ENCODE measurements at regions not wholly inside any gene's neighbourhood (a gene's known extent, or its start where the extent isn't known, plus 50 kb on each side); places are given as distances from the start of the nearest gene placed in this dataset.

DNA sequence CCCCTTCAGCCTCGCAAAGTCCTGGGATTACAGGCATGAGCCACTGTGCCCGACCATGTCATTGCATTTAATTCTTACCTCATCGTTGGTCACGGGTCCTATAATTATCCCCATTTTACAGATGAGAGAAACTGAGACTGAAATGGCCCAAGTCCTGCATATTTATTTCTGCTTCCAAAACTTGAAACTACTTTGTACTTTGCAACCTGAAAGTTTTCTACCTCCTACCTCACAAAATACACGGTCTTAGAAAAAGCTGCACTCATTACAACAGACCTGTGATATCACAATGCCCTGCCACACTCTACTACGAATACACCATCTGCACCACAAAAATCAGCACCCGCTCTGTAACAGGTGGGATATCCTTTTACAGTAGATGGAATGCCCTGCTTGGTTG, 189.1 kb downstream of the ADAMTS15 start:
- no peak for TF ChIP-seq CTCF (IDR thresholded peaks at IDR 0.05)
- no peak for TF ChIP-seq TCF7L2 (IDR thresholded peaks at IDR 0.05; ENCODE audit: low read depth, low read length)

Data from Panc1 (cell line).